ENCODE measurements at regions not wholly inside any gene's neighbourhood (a gene's known extent, or its start where the extent isn't known, plus 50 kb on each side); places are given as distances from the start of the nearest gene placed in this dataset.

- peak overlapping the region; percentile 5 for H3K4me3 ChIP-seq (ENCODE audit: low read depth, low read length)
- no peaks in the 10 kb centered on the region for H3K4me1 ChIP-seq
- TF ChIP-seq CTCF (IDR thresholded peaks at IDR 0.05) = no peak
These were observed 67.0 kb upstream of the BEGAIN start for GRCh38 chr14:100654025-100654813.

GRCh38 chr14:100654814-100655740, 67.9 kb upstream of the BEGAIN start:
- Histone ChIP-seq H3K4me2 (ENCODE audit: low read length) (peak overlapping the region; percentile 30), H2AFZ (peak overlapping the region; percentile 79), H3K9ac (no peak overlapping the region), H3K27ac (no peak overlapping the region), H3K36me3 (ENCODE audit: control insufficient read depth, insufficient read depth, low read length) (no peaks in the 10 kb centered on the region), H3K4me3 (ENCODE audit: low read depth, low read length) (peak overlapping the region; percentile 5), H3K4me1 (no peaks in the 10 kb centered on the region), H3K9me3 (ENCODE audit: control insufficient read depth, low read length) (no peaks in the 10 kb centered on the region), H3K27me3 (ENCODE audit: control insufficient read depth, insufficient read depth, low read length) (no peaks in the 10 kb centered on the region), H3K79me2 (no peaks in the 10 kb centered on the region)
- TF ChIP-seq CTCF (IDR thresholded peaks at IDR 0.05) = peak; percentile 72

More at GRCh38 chr14:100654025-100654813, 67.0 kb upstream of the BEGAIN start:
- Histone ChIP-seq H3K79me2 (no peaks in the 10 kb centered on the region), H3K4me2 (ENCODE audit: low read length) (peak overlapping the region; percentile 30), H3K27ac (no peak overlapping the region), H3K36me3 (ENCODE audit: control insufficient read depth, insufficient read depth, low read length) (no peaks in the 10 kb centered on the region), H3K9me3 (ENCODE audit: control insufficient read depth, low read length) (no peaks in the 10 kb centered on the region), H2AFZ (peak overlapping the region; percentile 79), H3K27me3 (ENCODE audit: control insufficient read depth, insufficient read depth, low read length) (no peaks in the 10 kb centered on the region), H3K9ac (no peak overlapping the region)

- Histone ChIP-seq H3K36me3 (ENCODE audit: control insufficient read depth, insufficient read depth, low read length) (no peaks in the 10 kb centered on the region), H3K9me3 (ENCODE audit: control insufficient read depth, low read length) (no peaks in the 10 kb centered on the region), H3K27ac (no peak overlapping the region), H3K4me3 (ENCODE audit: low read depth, low read length) (no peak overlapping the region), H3K9ac (no peak overlapping the region), H3K4me1 (no peaks in the 10 kb centered on the region), H3K27me3 (ENCODE audit: control insufficient read depth, insufficient read depth, low read length) (no peaks in the 10 kb centered on the region), H3K4me2 (ENCODE audit: low read length) (no peak overlapping the region), H2AFZ (no peak overlapping the region), H3K79me2 (no peaks in the 10 kb centered on the region)
- TF ChIP-seq CTCF (IDR thresholded peaks at IDR 0.05) = no peak
These were observed 68.5 kb upstream of the BEGAIN start for GRCh38 chr14:100655741-100656085.

GRCh38 chr14:100656996-100657395, 69.7 kb upstream of the DLK1 start:
- H2AFZ ChIP-seq = no peak overlapping the region
- TF ChIP-seq CTCF (IDR thresholded peaks at IDR 0.05) = no peak

More at GRCh38 chr14:100656996-100657395, 69.7 kb upstream of the DLK1 start:
- H3K27me3 ChIP-seq (ENCODE audit: control insufficient read depth, insufficient read depth, low read length) = no peaks in the 10 kb centered on the region
- no peaks in the 10 kb centered on the region for H3K79me2 ChIP-seq
- no peak overlapping the region for H3K9ac ChIP-seq
- no peaks in the 10 kb centered on the region for H3K9me3 ChIP-seq (ENCODE audit: control insufficient read depth, low read length)
- no peak overlapping the region for H3K4me2 ChIP-seq (ENCODE audit: low read length)
- H3K27ac ChIP-seq = no peak overlapping the region
- no peaks in the 10 kb centered on the region for H3K36me3 ChIP-seq (ENCODE audit: control insufficient read depth, insufficient read depth, low read length)
- H3K4me1 ChIP-seq = no peaks in the 10 kb centered on the region
- H3K4me3 ChIP-seq (ENCODE audit: low read depth, low read length) = no peak overlapping the region

All from parathyroid adenoma (tissue), 2 donors.